ENCODE measurements at regions not wholly inside any gene's neighbourhood (a gene's known extent, or its start where the extent isn't known, plus 50 kb on each side); places are given as distances from the start of the nearest gene placed in this dataset.

GRCh38 chr18:53792762-53793161 lies 431.7 kb downstream of the MBD2 start:
- no peak for DNase-seq
- Histone ChIP-seq H3K27ac (no peak overlapping the region), H3K9me3 (ENCODE audit: severe bottlenecking) (no peaks in the 10 kb centered on the region), H3K27me3 (ENCODE audit: insufficient read depth, low read depth, severe bottlenecking) (peaks cover 73% of the 10 kb centered on the region), H3K4me3 (ENCODE audit: low read depth, low read length) (no peak overlapping the region), H3K36me3 (no peaks in the 10 kb centered on the region)
- no peak for TF ChIP-seq CTCF (IDR thresholded peaks at IDR 0.05; ENCODE audit: low read depth, low read length)

DNA sequence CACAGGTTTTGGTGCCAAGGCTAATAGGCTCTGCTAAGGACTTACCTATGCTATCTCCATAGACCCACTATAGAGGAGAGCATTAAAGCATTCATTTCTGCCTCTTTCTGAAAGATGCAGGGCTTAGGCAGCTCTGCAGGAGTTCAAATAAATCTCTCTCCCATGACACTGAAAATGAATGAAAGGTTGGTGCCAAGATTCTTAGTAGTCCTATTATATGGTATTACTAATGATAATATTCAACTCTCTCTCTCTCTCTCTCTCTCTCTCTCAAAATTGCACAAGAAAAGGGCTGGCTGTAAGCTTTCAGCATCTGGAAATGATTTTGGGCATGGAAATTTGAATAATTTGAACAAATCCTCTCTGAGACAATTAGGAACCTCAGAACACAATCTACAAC lies 433.7 kb downstream of the MBD2 start:
- Histone ChIP-seq H3K4me3 (ENCODE audit: low read depth, low read length) (no peak overlapping the region), H3K27ac (no peak overlapping the region), H3K9me3 (ENCODE audit: severe bottlenecking) (no peaks in the 10 kb centered on the region), H3K27me3 (ENCODE audit: insufficient read depth, low read depth, severe bottlenecking) (peaks cover 66% of the 10 kb centered on the region), H3K36me3 (no peaks in the 10 kb centered on the region)
- DNase-seq = no peak
- no peak for TF ChIP-seq CTCF (IDR thresholded peaks at IDR 0.05; ENCODE audit: low read depth, low read length)

DNA sequence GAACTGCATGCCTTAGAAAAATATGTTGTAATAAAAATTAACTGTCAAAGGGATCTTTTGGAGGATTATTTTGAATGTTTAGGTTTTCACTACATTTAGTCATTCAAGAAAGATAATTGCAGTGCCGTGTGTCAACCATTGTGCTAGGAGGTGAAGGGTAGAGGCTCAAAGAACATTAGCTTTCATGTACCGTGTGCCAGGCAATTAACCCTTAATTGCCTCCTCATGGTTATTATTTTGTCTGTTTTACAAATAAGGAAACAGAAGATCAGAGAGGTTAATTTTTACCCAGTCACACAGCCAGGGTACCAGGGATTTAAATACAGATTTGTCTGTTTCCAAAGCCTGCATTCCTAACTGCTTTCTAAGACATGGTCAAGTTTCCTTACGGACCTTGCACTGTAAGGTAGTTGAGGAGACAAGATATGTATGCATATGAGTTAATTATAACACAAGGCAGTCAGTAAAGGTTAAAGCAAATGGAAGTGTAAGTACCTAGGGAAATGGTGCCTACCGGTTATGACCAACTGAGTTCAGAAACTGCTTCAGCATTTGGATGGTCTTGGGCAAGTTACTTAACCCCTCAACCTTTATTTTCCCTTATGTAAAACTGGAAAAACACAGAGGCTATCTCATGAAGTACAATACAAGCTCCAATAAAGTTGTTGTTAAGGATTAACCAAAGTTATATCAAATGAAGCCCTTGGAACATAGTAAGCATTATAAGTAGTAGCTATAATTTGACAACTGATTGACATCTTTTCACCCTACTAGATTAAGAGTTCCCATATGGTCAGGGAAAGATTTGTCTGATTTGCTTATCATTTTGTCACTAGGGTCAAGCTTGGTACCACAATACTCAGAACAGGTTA lies 434.9 kb downstream of the MBD2 start:
- DNase-seq = no peak
- H3K9me3 ChIP-seq (ENCODE audit: severe bottlenecking) = no peaks in the 10 kb centered on the region
- peaks cover 67% of the 10 kb centered on the region for H3K27me3 ChIP-seq (ENCODE audit: insufficient read depth, low read depth, severe bottlenecking)
- no peak overlapping the region for H3K27ac ChIP-seq
- no peak overlapping the region for H3K4me3 ChIP-seq (ENCODE audit: low read depth, low read length)
- no peak for TF ChIP-seq CTCF (IDR thresholded peaks at IDR 0.05; ENCODE audit: low read depth, low read length)
- no peaks in the 10 kb centered on the region for H3K36me3 ChIP-seq

- TF ChIP-seq CTCF (IDR thresholded peaks at IDR 0.05; ENCODE audit: low read depth, low read length) = no peak
- Histone ChIP-seq H3K36me3 (no peaks in the 10 kb centered on the region), H3K9me3 (ENCODE audit: severe bottlenecking) (no peaks in the 10 kb centered on the region), H3K27ac (no peak overlapping the region), H3K27me3 (ENCODE audit: insufficient read depth, low read depth, severe bottlenecking) (peaks cover 53% of the 10 kb centered on the region), H3K4me3 (ENCODE audit: low read depth, low read length) (no peak overlapping the region)
- DNase-seq = no peak
Measured at GRCh38 chr18:53785811-53786210, 438.7 kb downstream of the MBD2 start.

GRCh38 chr18:53784253-53784652 lies 440.2 kb downstream of the MBD2 start:
- Histone ChIP-seq H3K4me3 (ENCODE audit: low read depth, low read length) (no peak overlapping the region), H3K36me3 (no peaks in the 10 kb centered on the region), H3K9me3 (ENCODE audit: severe bottlenecking) (no peaks in the 10 kb centered on the region), H3K27me3 (ENCODE audit: insufficient read depth, low read depth, severe bottlenecking) (peaks cover 49% of the 10 kb centered on the region), H3K27ac (no peak overlapping the region)
- TF ChIP-seq CTCF (IDR thresholded peaks at IDR 0.05; ENCODE audit: low read depth, low read length) = no peak
- DNase-seq = no peak

- TF ChIP-seq CTCF (IDR thresholded peaks at IDR 0.05; ENCODE audit: low read depth, low read length) = no peak
- Histone ChIP-seq H3K4me3 (ENCODE audit: low read depth, low read length) (no peak overlapping the region), H3K9me3 (ENCODE audit: severe bottlenecking) (no peaks in the 10 kb centered on the region), H3K27ac (no peak overlapping the region), H3K36me3 (no peaks in the 10 kb centered on the region), H3K27me3 (ENCODE audit: insufficient read depth, low read depth, severe bottlenecking) (peaks cover 43% of the 10 kb centered on the region)
- no peak for DNase-seq
Measured at GRCh38 chr18:53780666-53781065, 443.8 kb downstream of the MBD2 start.

Data from WERI-Rb-1 (cell line).